Immature natural killer cell (primary cell): ENCODE measurements at regions not wholly inside any gene's neighbourhood (a gene's known extent, or its start where the extent isn't known, plus 50 kb on each side); places are given as distances from the start of the nearest gene placed in this dataset.
"Not testable (repeated sequence)": the region's sequence is repeated elsewhere in the genome, so short reads cannot be mapped to it uniquely, and the experiment has no call there.

Experiments
- DNase-seq, 3 donors: peaks; one replicate each; pipeline ENCODE4 v3.0.0; 2022; ENCODE audit warnings: mixed read lengths in 1 of 3
- H3K27ac Mint-ChIP-seq, 6 donors: one replicate each; pipeline ENCODE4 v1.8.0; 2020; ENCODE audit warnings: mixed read lengths in 6 of 6, mild to moderate bottlenecking in 5 of 6, inconsistent platforms in 4 of 6, moderate library complexity in 3 of 6
- H3K27me3 Mint-ChIP-seq, 3 donors: one replicate each; pipeline ENCODE4 v1.8.0; 2020 to 2021; ENCODE audit warnings: low read depth in 3 of 3, mild to moderate bottlenecking in 3 of 3, mixed read lengths in 3 of 3, moderate library complexity in 3 of 3, inconsistent platforms in 1 of 3
- H3K36me3 Mint-ChIP-seq, 3 donors: one replicate each; pipeline ENCODE4 v1.8.0; 2020; ENCODE audit warnings: mixed read lengths in 3 of 3, inconsistent platforms in 2 of 3, mild to moderate bottlenecking in 2 of 3
- H3K4me1 Mint-ChIP-seq, 2 donors: one replicate each; pipeline ENCODE4 v1.8.0; 2020; ENCODE audit warnings: inconsistent platforms in 2 of 2, mild to moderate bottlenecking in 2 of 2, mixed read lengths in 2 of 2, moderate library complexity in 1 of 2
- H3K4me3 Mint-ChIP-seq, 5 donors: one replicate each; pipeline ENCODE4 v1.8.0; 2020; ENCODE audit warnings: mild to moderate bottlenecking in 5 of 5, mixed read lengths in 5 of 5, inconsistent platforms in 3 of 5, moderate library complexity in 3 of 5
- H3K9me3 Mint-ChIP-seq, 6 donors: one replicate each; pipeline ENCODE4 v1.8.0; 2020; ENCODE audit warnings: mild to moderate bottlenecking in 6 of 6, mixed read lengths in 6 of 6, inconsistent platforms in 4 of 6, moderate library complexity in 3 of 6

- no peak for DNase-seq
- H3K27ac Mint-ChIP-seq = no peak overlapping the region
- no peaks in the 10 kb centered on the region for H3K4me1 Mint-ChIP-seq
- peaks cover 0 to 3% (median 0%) of the 10 kb centered on the region in 6 donors for H3K9me3 Mint-ChIP-seq
- peaks cover 0 to 18% (median 0%) of the 10 kb centered on the region in 3 donors for H3K27me3 Mint-ChIP-seq
- H3K4me3 Mint-ChIP-seq = no peak overlapping the region
- H3K36me3 Mint-ChIP-seq = no peaks in the 10 kb centered on the region
These were observed 75.2 kb upstream of the TSPAN2 start for GRCh38 chr1:115164484-115164883.

GRCh38 chr1:115160728-115161127 is 71.4 kb upstream of the TSPAN2 start:
- no peaks in the 10 kb centered on the region for H3K9me3 Mint-ChIP-seq
- no peak overlapping the region for H3K27ac Mint-ChIP-seq
- H3K27me3 Mint-ChIP-seq = peaks cover 0 to 4% (median 0%) of the 10 kb centered on the region in 3 donors
- no peaks in the 10 kb centered on the region for H3K4me1 Mint-ChIP-seq
- no peak for DNase-seq
- no peaks in the 10 kb centered on the region for H3K36me3 Mint-ChIP-seq
- no peak overlapping the region for H3K4me3 Mint-ChIP-seq

GRCh38 chr1:115159958-115160357 is 70.7 kb upstream of the TSPAN2 start:
- no peaks in the 10 kb centered on the region for H3K4me1 Mint-ChIP-seq
- no peaks in the 10 kb centered on the region for H3K36me3 Mint-ChIP-seq

GRCh38 chr1:115158181-115158580 is 68.9 kb upstream of the TSPAN2 start:
- Mint-ChIP-seq H3K27me3 (peaks cover 0 to 2% (median 2%) of the 10 kb centered on the region in 3 donors), H3K4me3 (no peak overlapping the region), H3K36me3 (no peaks in the 10 kb centered on the region), H3K4me1 (no peaks in the 10 kb centered on the region), H3K27ac (no peak overlapping the region), H3K9me3 (no peaks in the 10 kb centered on the region)
- no peak for DNase-seq

More at GRCh38 chr1:115159958-115160357, 70.7 kb upstream of the TSPAN2 start:
- DNase-seq = no peak
- Mint-ChIP-seq H3K9me3 (no peaks in the 10 kb centered on the region), H3K4me3 (no peak overlapping the region), H3K27ac (no peak overlapping the region), H3K27me3 (peaks cover 0 to 4% (median 0%) of the 10 kb centered on the region in 3 donors)

- DNase-seq = no peak
- no peak overlapping the region for H3K4me3 Mint-ChIP-seq
- H3K9me3 Mint-ChIP-seq = no peaks in the 10 kb centered on the region
- H3K27ac Mint-ChIP-seq = no peak overlapping the region
- H3K36me3 Mint-ChIP-seq = no peaks in the 10 kb centered on the region
- peaks cover 0 to 2% (median 2%) of the 10 kb centered on the region in 3 donors for H3K27me3 Mint-ChIP-seq
- no peaks in the 10 kb centered on the region for H3K4me1 Mint-ChIP-seq
These were observed 67.6 kb upstream of the TSPAN2 start for GRCh38 chr1:115156826-115157468.

GRCh38 chr1:115153966-115154557 is 64.8 kb upstream of the TSPAN2 start:
- Mint-ChIP-seq H3K36me3 (no peaks in the 10 kb centered on the region), H3K4me1 (no peaks in the 10 kb centered on the region), H3K4me3 (no peak overlapping the region), H3K27ac (no peak overlapping the region), H3K27me3 (peaks cover 2 to 4% (median 2%) of the 10 kb centered on the region in 3 donors), H3K9me3 (no peaks in the 10 kb centered on the region)
- no peak for DNase-seq

- peaks cover 0 to 25% (median 12%) of the 10 kb centered on the region in 3 donors for H3K27me3 Mint-ChIP-seq
- not testable (repeated sequence) for H3K9me3 Mint-ChIP-seq, H3K36me3 Mint-ChIP-seq, H3K4me3 Mint-ChIP-seq, DNase-seq, H3K27ac Mint-ChIP-seq, H3K4me1 Mint-ChIP-seq
These were observed 58.6 kb upstream of the TSPAN2 start for GRCh38 chr1:115147928-115148327.

GRCh38 chr1:115145226-115145625 is 55.9 kb upstream of the TSPAN2 start:
- Mint-ChIP-seq H3K4me1 (no peaks in the 10 kb centered on the region), H3K9me3 (peaks cover 0 to 4% (median 0%) of the 10 kb centered on the region in 6 donors), H3K27me3 (peaks cover 0 to 32% (median 13%) of the 10 kb centered on the region in 3 donors), H3K27ac (no peak overlapping the region), H3K4me3 (no peak overlapping the region), H3K36me3 (peaks cover 0 to 3% (median 0%) of the 10 kb centered on the region in 3 donors)
- no peak for DNase-seq

GRCh38 chr1:115144176-115144575 is 54.9 kb upstream of the TSPAN2 start:
- Mint-ChIP-seq H3K9me3 (peaks cover 0 to 4% (median 0%) of the 10 kb centered on the region in 6 donors), H3K4me1 (peaks cover 1% of the 10 kb centered on the region in 2 donors), H3K4me3 (no peak overlapping the region)

GRCh38 chr1:115142616-115143015 is 53.3 kb upstream of the TSPAN2 start:
- no peak overlapping the region for H3K27ac Mint-ChIP-seq
- peaks cover 2 to 36% (median 14%) of the 10 kb centered on the region in 3 donors for H3K27me3 Mint-ChIP-seq

More at GRCh38 chr1:115144176-115144575, 54.9 kb upstream of the TSPAN2 start:
- Mint-ChIP-seq H3K36me3 (peaks cover 0 to 3% (median 0%) of the 10 kb centered on the region in 3 donors), H3K27me3 (peaks cover 2 to 33% (median 13%) of the 10 kb centered on the region in 3 donors), H3K27ac (no peak overlapping the region)
- DNase-seq = no peak

GRCh38 chr1:115141145-115141454 is 51.8 kb upstream of the TSPAN2 start:
- Mint-ChIP-seq H3K36me3 (no peaks in the 10 kb centered on the region), H3K27me3 (peaks cover 2 to 33% (median 7%) of the 10 kb centered on the region in 3 donors), H3K27ac (no peak overlapping the region), H3K4me1 (peaks cover 4 to 6% of the 10 kb centered on the region in 2 donors), H3K4me3 (no peak overlapping the region), H3K9me3 (no peaks in the 10 kb centered on the region)
- no peak for DNase-seq

More at GRCh38 chr1:115142616-115143015, 53.3 kb upstream of the TSPAN2 start:
- Mint-ChIP-seq H3K4me3 (no peak overlapping the region), H3K9me3 (peaks cover 0 to 1% (median 0%) of the 10 kb centered on the region in 6 donors), H3K36me3 (peaks cover 0 to 2% (median 0%) of the 10 kb centered on the region in 3 donors), H3K4me1 (peaks cover 4 to 6% of the 10 kb centered on the region in 2 donors)
- no peak for DNase-seq

- H3K9me3 Mint-ChIP-seq = no peaks in the 10 kb centered on the region
- no peak for DNase-seq
- peaks cover 4 to 6% of the 10 kb centered on the region in 2 donors for H3K4me1 Mint-ChIP-seq
- no peaks in the 10 kb centered on the region for H3K36me3 Mint-ChIP-seq
- H3K27me3 Mint-ChIP-seq = peaks cover 2 to 30% (median 4%) of the 10 kb centered on the region in 3 donors
- H3K27ac Mint-ChIP-seq = no peak overlapping the region
- H3K4me3 Mint-ChIP-seq = no peak overlapping the region
These were observed 51.3 kb upstream of the TSPAN2 start for GRCh38 chr1:115140442-115141144.

- Mint-ChIP-seq H3K36me3 (no peaks in the 10 kb centered on the region), H3K27ac (no peak overlapping the region), H3K9me3 (no peaks in the 10 kb centered on the region), H3K4me3 (peak overlapping the region; percentile 19 to 62 (median 49)), H3K27me3 (peaks cover 2 to 20% (median 4%) of the 10 kb centered on the region in 3 donors), H3K4me1 (peaks cover 4 to 6% of the 10 kb centered on the region in 2 donors)
- no peak for DNase-seq
These were observed 50.1 kb upstream of the TSPAN2 start for GRCh38 chr1:115139381-115139780.
